Choroid plexus epithelial cell (primary cell): ENCODE measurements at regions not wholly inside any gene's neighbourhood (a gene's known extent, or its start where the extent isn't known, plus 50 kb on each side); places are given as distances from the start of the nearest gene placed in this dataset.

ENCODE experiments used
- DNase-seq: peaks from one replicate; pipeline ENCODE4 v3.0.0-alpha.2; 2010; ENCODE audit warnings: low read depth
- H3K4me3 ChIP-seq: 2 replicates; pipeline ENCODE4 v1.5.1; 2011; ENCODE audit warnings: low read depth, mild to moderate bottlenecking, control low read depth, low read length, moderate library complexity
- TF ChIP-seq, protein P1 (sequence below): conservative IDR thresholded peaks from 2 replicates; pipeline ENCODE4 v1.5.1; 2011; ENCODE audit warnings: low read depth, mild to moderate bottlenecking, control low read depth, inconsistent platforms, low read length, moderate library complexity

DNA sequence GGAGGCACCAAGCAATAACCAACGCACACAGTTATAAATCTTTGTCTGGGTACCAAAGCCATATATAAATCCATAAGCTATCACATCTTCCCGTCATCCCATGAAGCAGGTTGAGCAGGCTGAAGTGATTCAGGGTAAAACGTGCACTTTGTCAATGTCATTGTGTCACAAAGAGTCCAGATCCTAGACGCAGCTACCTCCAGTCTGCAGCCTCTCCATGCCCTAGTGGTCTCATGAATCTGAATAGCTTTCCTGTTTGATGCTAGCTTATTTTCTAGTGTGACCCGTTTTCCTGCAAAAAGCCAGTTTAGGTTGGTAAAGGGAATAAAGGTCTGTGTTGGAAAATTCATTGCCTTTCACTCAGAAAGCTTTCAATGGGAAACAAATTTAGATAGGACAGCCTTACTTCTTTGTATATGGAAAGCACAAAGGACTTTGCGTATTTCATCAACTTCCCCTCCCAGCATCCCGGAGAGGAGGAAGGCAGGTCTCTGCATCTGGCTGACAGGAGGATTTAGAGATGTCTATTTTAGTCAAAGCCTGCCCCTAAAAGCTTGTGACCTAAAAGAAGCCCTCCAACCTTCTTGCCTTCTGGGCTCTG is 222.3 kb upstream of the ARL4C start:
- DNase-seq, result no peak
- no peak overlapping the region for H3K4me3 ChIP-seq
- TF ChIP-seq, protein P1, sequence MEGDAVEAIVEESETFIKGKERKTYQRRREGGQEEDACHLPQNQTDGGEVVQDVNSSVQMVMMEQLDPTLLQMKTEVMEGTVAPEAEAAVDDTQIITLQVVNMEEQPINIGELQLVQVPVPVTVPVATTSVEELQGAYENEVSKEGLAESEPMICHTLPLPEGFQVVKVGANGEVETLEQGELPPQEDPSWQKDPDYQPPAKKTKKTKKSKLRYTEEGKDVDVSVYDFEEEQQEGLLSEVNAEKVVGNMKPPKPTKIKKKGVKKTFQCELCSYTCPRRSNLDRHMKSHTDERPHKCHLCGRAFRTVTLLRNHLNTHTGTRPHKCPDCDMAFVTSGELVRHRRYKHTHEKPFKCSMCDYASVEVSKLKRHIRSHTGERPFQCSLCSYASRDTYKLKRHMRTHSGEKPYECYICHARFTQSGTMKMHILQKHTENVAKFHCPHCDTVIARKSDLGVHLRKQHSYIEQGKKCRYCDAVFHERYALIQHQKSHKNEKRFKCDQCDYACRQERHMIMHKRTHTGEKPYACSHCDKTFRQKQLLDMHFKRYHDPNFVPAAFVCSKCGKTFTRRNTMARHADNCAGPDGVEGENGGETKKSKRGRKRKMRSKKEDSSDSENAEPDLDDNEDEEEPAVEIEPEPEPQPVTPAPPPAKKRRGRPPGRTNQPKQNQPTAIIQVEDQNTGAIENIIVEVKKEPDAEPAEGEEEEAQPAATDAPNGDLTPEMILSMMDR, result no peak

DNA sequence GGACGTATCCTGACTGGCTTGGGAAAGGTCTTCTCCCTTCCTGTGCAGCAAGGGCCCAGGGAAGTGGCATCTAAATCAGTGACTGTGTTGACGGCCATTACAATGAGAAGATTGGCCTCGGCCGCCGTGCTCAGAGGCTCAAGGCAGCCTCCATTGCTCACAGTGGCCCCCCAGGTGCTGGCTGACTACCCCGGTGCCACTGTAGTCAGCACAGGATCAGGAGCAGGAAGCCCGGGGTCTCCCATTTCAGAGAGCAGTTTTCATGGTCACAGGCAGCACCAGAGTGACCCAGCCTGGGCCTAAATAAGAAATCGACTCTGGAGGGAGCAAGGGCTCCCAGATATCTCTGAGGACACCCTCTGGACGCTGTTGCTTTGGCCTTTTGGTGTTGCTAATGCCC is 219.4 kb upstream of the ARL4C start:
- DNase-seq, result no peak
- TF ChIP-seq, protein P1, result no peak
- no peak overlapping the region for H3K4me3 ChIP-seq

DNA sequence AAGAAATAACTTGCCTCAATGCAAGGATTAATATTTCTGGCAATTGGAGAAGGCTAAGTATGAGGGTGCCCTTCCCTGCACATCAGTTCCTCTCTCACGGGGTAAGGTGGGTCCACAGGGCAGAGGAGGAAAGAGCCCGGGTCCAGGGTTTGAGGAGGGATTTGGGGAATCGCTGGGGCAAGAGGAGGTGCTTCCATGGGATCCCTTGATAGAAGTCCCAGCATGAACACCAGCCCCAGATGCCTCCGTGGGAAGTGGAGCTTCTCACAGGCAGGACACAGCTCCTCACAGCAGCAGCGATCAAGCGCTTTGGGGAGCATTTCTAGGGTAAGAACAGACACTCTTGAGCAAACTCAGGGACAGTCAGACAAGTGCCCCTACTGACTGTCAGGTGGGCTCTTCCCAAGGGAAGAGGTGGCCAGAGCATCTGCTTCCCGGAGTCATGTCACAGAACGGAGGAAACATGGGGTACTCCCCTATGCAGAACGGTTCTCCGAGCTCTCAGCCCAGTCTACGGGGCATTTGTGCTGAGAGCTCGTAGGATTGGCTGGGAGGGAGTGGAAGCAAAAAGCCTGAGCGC is 218.9 kb upstream of the ARL4C start:
- DNase-seq, result no peak
- no peak overlapping the region for H3K4me3 ChIP-seq
- TF ChIP-seq, protein P1, result no peak

DNA sequence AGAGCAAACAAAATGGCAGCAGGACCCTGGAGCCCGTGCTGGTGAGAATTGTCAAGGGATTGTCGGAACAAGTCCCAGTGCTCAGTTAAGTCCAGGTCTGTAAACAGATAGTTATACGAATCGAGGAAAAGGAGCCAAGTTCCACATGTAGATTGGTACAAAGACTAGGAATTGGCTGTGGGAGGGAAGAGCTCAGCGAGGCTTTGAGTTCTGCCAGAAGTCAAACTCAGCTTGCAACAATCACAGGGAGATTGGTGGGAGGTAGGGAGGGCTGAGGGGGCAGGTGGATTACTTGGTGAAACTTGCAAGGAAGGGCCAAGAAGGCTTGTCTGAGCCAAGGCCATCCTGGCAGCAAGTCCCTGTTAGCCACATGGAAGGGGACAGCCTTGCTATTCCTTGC is 217.8 kb upstream of the ARL4C start:
- no peak overlapping the region for H3K4me3 ChIP-seq
- TF ChIP-seq, protein P1, result no peak
- no peak for DNase-seq

DNA sequence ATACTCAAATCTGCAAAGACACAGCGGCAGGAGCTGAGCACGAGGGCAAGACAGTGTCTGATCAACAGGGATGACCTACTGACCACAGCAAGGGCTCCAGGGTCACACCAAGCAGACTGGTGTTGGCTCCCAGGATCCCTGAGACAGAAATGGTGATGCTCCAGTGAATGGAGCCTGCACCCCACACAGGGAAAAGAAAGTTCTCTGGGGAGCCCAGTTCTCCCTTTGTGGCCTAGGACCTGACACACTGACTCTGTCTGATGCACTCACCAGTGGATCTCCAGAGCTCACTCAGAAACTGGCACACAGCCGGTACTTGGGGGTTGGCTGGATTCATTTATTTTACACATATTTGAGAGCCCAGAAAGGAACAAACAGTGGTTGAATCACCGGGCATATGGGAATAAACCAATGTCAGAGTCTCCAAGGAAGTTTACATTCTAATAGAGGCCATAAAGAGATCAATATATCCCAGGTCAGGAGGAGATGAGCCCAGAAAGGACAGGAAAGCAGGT is 215.6 kb upstream of the ARL4C start:
- H3K4me3 ChIP-seq, result no peak overlapping the region
- TF ChIP-seq, protein P1, result no peak

DNA sequence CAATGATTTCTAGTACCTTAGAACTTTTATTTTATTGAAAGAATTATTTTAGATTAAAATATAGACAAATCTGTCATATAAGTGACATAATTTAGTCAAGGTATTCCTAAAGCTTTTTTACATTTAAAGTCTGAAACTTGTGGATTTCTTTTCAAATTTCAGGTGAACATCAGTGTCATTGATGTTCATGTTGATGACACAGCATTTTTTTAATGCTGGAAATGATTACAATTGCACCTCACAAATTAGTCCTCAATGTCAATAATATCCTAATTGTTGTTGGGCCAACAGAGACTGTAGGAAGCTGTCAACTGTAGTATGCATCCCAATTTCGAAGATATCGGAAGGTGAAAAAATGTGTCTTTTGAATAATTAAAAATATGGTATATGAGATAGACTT is 214.4 kb upstream of the ARL4C start:
- TF ChIP-seq, protein P1, result no peak
- DNase-seq, result no peak
- no peak overlapping the region for H3K4me3 ChIP-seq

More for the DNA sequence above, 215.6 kb upstream of the ARL4C start:
- DNase-seq, result no peak

DNA sequence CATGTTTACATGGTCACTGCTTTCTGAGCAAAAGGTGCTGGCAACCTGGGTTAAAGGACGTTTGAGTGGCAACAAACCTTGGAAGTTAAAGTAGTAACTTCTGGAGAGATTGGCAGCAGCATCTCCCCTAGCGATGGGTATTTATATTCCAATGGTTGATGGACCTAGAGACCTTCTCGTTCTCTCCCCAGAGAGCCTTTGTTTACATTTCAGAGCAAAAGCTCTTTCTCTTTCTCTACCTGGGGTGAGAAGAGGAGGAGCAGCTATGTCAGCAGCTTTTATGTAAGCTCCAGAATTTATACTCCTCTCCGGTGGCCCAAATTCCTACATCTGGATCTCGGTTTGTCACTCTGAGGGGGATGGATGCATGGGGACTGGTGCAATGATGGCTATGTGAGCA is 213.7 kb upstream of the ARL4C start:
- TF ChIP-seq, protein P1, result no peak
- no peak overlapping the region for H3K4me3 ChIP-seq
- no peak for DNase-seq
